HUES64 (cell line): ENCODE measurements at regions not wholly inside any gene's neighbourhood (a gene's known extent, or its start where the extent isn't known, plus 50 kb on each side); places are given as distances from the start of the nearest gene placed in this dataset.

Experiments
- H3K27ac ChIP-seq: 2 replicates; pipeline ENCODE4 v1.7.0; 2013; ENCODE audit warnings: low read depth, low read length, inconsistent platforms
- H3K27me3 ChIP-seq: 2 replicates; pipeline ENCODE4 v1.6.1; 2013; ENCODE audit warnings: mild to moderate bottlenecking, low read length; ENCODE audit not compliant: insufficient read depth
- H3K36me3 ChIP-seq: 2 replicates; pipeline ENCODE4 v1.6.1; 2013; ENCODE audit warnings: mild to moderate bottlenecking, low read length; ENCODE audit not compliant: insufficient read depth
- H3K4me1 ChIP-seq: 2 replicates; pipeline ENCODE4 v1.6.1; 2013; ENCODE audit warnings: mild to moderate bottlenecking, low read length, moderate library complexity; ENCODE audit not compliant: insufficient read depth
- H3K4me3 ChIP-seq: 2 replicates; pipeline ENCODE4 v1.5.1; 2013; ENCODE audit warnings: mild to moderate bottlenecking, low read length, moderate library complexity
- H3K9ac ChIP-seq: 2 replicates; pipeline ENCODE4 v1.6.1; 2013; ENCODE audit warnings: mild to moderate bottlenecking, low read depth, low read length
- H3K9me3 ChIP-seq: 2 replicates; pipeline ENCODE4 v1.6.1; 2013; ENCODE audit warnings: low read depth, low read length; ENCODE audit not compliant: insufficient read depth
- WGBS: fragments of 150-250, 120-280 bp; methylation state at CpG from one replicate; pipeline ENCODE4 v1.1.7; 2013; ENCODE audit warnings: missing lambda C conversion rate; 5-methylcytosine and 5-hydroxymethylcytosine counted together

GRCh38 chr15:38864827-38865581, 300.4 kb upstream of the RASGRP1 start:
- Histone ChIP-seq H3K9me3 (no peaks in the 10 kb centered on the region), H3K27me3 (no peaks in the 10 kb centered on the region), H3K9ac (no peak overlapping the region), H3K36me3 (no peaks in the 10 kb centered on the region), H3K4me1 (0 out of 2 replicates have a peak, but pooled peaks cover 6% of the 10 kb centered on the region), H3K4me3 (no peak overlapping the region), H3K27ac (no peak overlapping the region)
- 91% methylated on average over 9 of the region's 9 CpGs for WGBS

- H3K27ac ChIP-seq, result no peak overlapping the region
- no peak overlapping the region for H3K4me3 ChIP-seq
- no peaks in the 10 kb centered on the region for H3K36me3 ChIP-seq
- H3K9ac ChIP-seq, result no peak overlapping the region
- 98% methylated on average over 6 of the region's 7 CpGs for WGBS
- 0 out of 2 replicates have a peak, but pooled peaks cover 6% of the 10 kb centered on the region for H3K4me1 ChIP-seq
- H3K9me3 ChIP-seq, result peaks cover 8% of the 10 kb centered on the region; the same call in 1 of the 2 replicates
- no peaks in the 10 kb centered on the region for H3K27me3 ChIP-seq
These were observed 302.9 kb upstream of the RASGRP1 start for GRCh38 chr15:38867556-38867955.

- Histone ChIP-seq H3K4me3 (no peak overlapping the region), H3K9ac (no peak overlapping the region), H3K27ac (no peak overlapping the region), H3K36me3 (no peaks in the 10 kb centered on the region), H3K9me3 (peaks cover 8% of the 10 kb centered on the region; the same call in 1 of the 2 replicates), H3K27me3 (no peaks in the 10 kb centered on the region), H3K4me1 (0 out of 2 replicates have a peak, but pooled peaks cover 6% of the 10 kb centered on the region)
- 82% methylated on average over 6 of the region's 8 CpGs for WGBS
These were observed 303.9 kb upstream of the RASGRP1 start for GRCh38 chr15:38868326-38869114.

GRCh38 chr15:38871638-38872037, 307.0 kb upstream of the RASGRP1 start:
- H3K27ac ChIP-seq, result no peak overlapping the region
- H3K9me3 ChIP-seq, result peaks cover 12% of the 10 kb centered on the region; the same call in 1 of the 2 replicates
- no peak overlapping the region for H3K4me3 ChIP-seq
- no peaks in the 10 kb centered on the region for H3K36me3 ChIP-seq
- no peak overlapping the region for H3K9ac ChIP-seq
- 100% methylated on average over 3 of the region's 3 CpGs for WGBS
- H3K27me3 ChIP-seq, result no peaks in the 10 kb centered on the region
- H3K4me1 ChIP-seq, result 0 out of 2 replicates have a peak, but pooled peaks cover 6% of the 10 kb centered on the region

- 85% methylated on average over 5 of the region's 5 CpGs for WGBS
- Histone ChIP-seq H3K36me3 (no peaks in the 10 kb centered on the region), H3K27ac (no peak overlapping the region), H3K4me3 (no peak overlapping the region), H3K27me3 (no peaks in the 10 kb centered on the region), H3K9me3 (peaks cover 12% of the 10 kb centered on the region; the same call in 1 of the 2 replicates), H3K4me1 (0 out of 2 replicates have a peak, but pooled peaks cover 6% of the 10 kb centered on the region), H3K9ac (no peak overlapping the region)
These were observed 308.1 kb upstream of the RASGRP1 start for GRCh38 chr15:38872732-38873131.

GRCh38 chr15:38873158-38873557, 308.5 kb upstream of the RASGRP1 start:
- H3K9ac ChIP-seq, result no peak overlapping the region
- no peak overlapping the region for H3K27ac ChIP-seq
- H3K36me3 ChIP-seq, result no peaks in the 10 kb centered on the region
- H3K4me1 ChIP-seq, result 0 out of 2 replicates have a peak, but pooled peaks cover 5% of the 10 kb centered on the region
- H3K9me3 ChIP-seq, result peaks cover 12% of the 10 kb centered on the region; the same call in 1 of the 2 replicates
- WGBS, result 92% methylated on average over 4 of the region's 4 CpGs
- H3K27me3 ChIP-seq, result no peaks in the 10 kb centered on the region
- H3K4me3 ChIP-seq, result no peak overlapping the region

GRCh38 chr15:38874464-38874863, 309.9 kb upstream of the RASGRP1 start:
- Histone ChIP-seq H3K9ac (no peak overlapping the region), H3K27me3 (no peaks in the 10 kb centered on the region), H3K36me3 (no peaks in the 10 kb centered on the region), H3K4me1 (no peaks in the 10 kb centered on the region), H3K27ac (no peak overlapping the region), H3K4me3 (no peak overlapping the region), H3K9me3 (peaks cover 12% of the 10 kb centered on the region; the same call in 1 of the 2 replicates)
- 94% methylated on average over 5 of the region's 5 CpGs for WGBS

- Histone ChIP-seq H3K9ac (no peak overlapping the region), H3K36me3 (no peaks in the 10 kb centered on the region), H3K4me1 (no peaks in the 10 kb centered on the region), H3K27ac (no peak overlapping the region), H3K27me3 (no peaks in the 10 kb centered on the region), H3K9me3 (0 out of 2 replicates have a peak, but pooled peaks cover 4% of the 10 kb centered on the region), H3K4me3 (no peak overlapping the region)
- 84% methylated on average over 6 of the region's 6 CpGs for WGBS
These were observed 311.6 kb upstream of the RASGRP1 start for GRCh38 chr15:38876211-38876610.

- no peaks in the 10 kb centered on the region for H3K4me1 ChIP-seq
- 93% methylated on average over 3 of the region's 3 CpGs for WGBS
These were observed 312.0 kb upstream of the RASGRP1 start for GRCh38 chr15:38876621-38877020.

GRCh38 chr15:38877471-38877870, 312.9 kb upstream of the RASGRP1 start:
- H3K27ac ChIP-seq, result no peak overlapping the region
- H3K9me3 ChIP-seq, result 0 out of 2 replicates have a peak, but pooled peaks cover 4% of the 10 kb centered on the region
- 99% methylated on average over 4 of the region's 4 CpGs for WGBS
- H3K4me3 ChIP-seq, result no peak overlapping the region
- H3K36me3 ChIP-seq, result no peaks in the 10 kb centered on the region
- H3K4me1 ChIP-seq, result no peaks in the 10 kb centered on the region
- H3K9ac ChIP-seq, result no peak overlapping the region
- H3K27me3 ChIP-seq, result no peaks in the 10 kb centered on the region

More at GRCh38 chr15:38876621-38877020, 312.0 kb upstream of the RASGRP1 start:
- Histone ChIP-seq H3K9me3 (0 out of 2 replicates have a peak, but pooled peaks cover 4% of the 10 kb centered on the region), H3K27ac (no peak overlapping the region), H3K36me3 (no peaks in the 10 kb centered on the region), H3K9ac (no peak overlapping the region), H3K27me3 (no peaks in the 10 kb centered on the region), H3K4me3 (no peak overlapping the region)

GRCh38 chr15:38878026-38878425, 313.4 kb upstream of the RASGRP1 start:
- Histone ChIP-seq H3K9me3 (0 out of 2 replicates have a peak, but pooled peaks cover 4% of the 10 kb centered on the region), H3K4me3 (no peak overlapping the region), H3K9ac (no peak overlapping the region), H3K4me1 (no peaks in the 10 kb centered on the region), H3K36me3 (no peaks in the 10 kb centered on the region), H3K27ac (no peak overlapping the region), H3K27me3 (no peaks in the 10 kb centered on the region)
